Stomach (tissue), 8 donors: ENCODE measurements at regions not wholly inside any gene's neighbourhood (a gene's known extent, or its start where the extent isn't known, plus 50 kb on each side); places are given as distances from the start of the nearest gene placed in this dataset.

Source experiments
- DNase-seq, 2 donors: peaks; one replicate each; pipeline versions ENCODE4 v3.0.0 to v3.0.0-alpha.2; 2013 to 2019
- H3K27ac ChIP-seq, 5 donors: fragments of 200-600 bp in 4 of 5; sonication (generic) in 4 of 5; one replicate each; pipeline ENCODE4 v1.5.1; 2013 to 2019; ENCODE audit warnings: mild to moderate bottlenecking in 1 of 5, moderate library complexity in 1 of 5
- H3K27me3 ChIP-seq, 3 donors: fragments of 200-600 bp; sonication (generic); one replicate each; pipeline ENCODE4 v1.5.1; 2017 to 2019; ENCODE audit warnings: mixed run types in 1 of 3
- H3K36me3 ChIP-seq, 4 donors: fragments of 200-600 bp; sonication (generic); 1 replicate in 3 of 4; 2 replicates in 1 of 4; pipeline ENCODE4 v1.5.1; 2016 to 2019
- H3K4me1 ChIP-seq, 4 donors: fragments of 200-600 bp; sonication (generic); one replicate each; pipeline ENCODE4 v1.5.1; 2016 to 2019
- H3K4me3 ChIP-seq, 4 donors: fragments of 200-600 bp; sonication (generic) in 3 of 4; one replicate each; pipeline ENCODE4 v1.5.1; 2016 to 2019; ENCODE audit warnings: mild to moderate bottlenecking in 1 of 4
- H3K9me3 ChIP-seq, 4 donors: fragments of 200-600 bp; sonication (generic); one replicate each; pipeline ENCODE4 v1.5.1; 2016 to 2019
- CTCF ChIP-seq, 7 experiments: fragments of 450-650 bp in 4 of 7; fragments of 200-600 bp in 3 of 7; sonication (generic) in 3 of 7; IDR thresholded peaks; one replicate each; pipeline ENCODE4 v1.5.1; 2016 to 2019; ENCODE audit warnings: antibody characterized with exemption in 7 of 7, control low read depth in 2 of 7, mild to moderate bottlenecking in 1 of 7
- EP300 ChIP-seq: sonication (generic); formaldehyde crosslinking; IDR thresholded peaks from one replicate; pipeline ENCODE4 v1.6.1; 2017; ENCODE audit warnings: antibody characterized with exemption
- POLR2A ChIP-seq, 4 donors: fragments of 450-650 bp; IDR thresholded peaks; one replicate each; pipeline ENCODE4 v1.6.1; 2016; ENCODE audit warnings: antibody characterized with exemption in 4 of 4, control low read depth in 2 of 4, mild to moderate bottlenecking in 1 of 4, moderate library complexity in 1 of 4
- POLR2AphosphoS5 ChIP-seq, 3 donors: sonication (generic); formaldehyde crosslinking; IDR thresholded peaks; one replicate each; pipeline ENCODE4 v1.6.1; 2016; ENCODE audit warnings: antibody characterized with exemption in 3 of 3
- WGBS, 5 donors: extraction: QIAGEN DNeasy Blood & Tissue Kit in 3 of 5; methylation state at CpG; one replicate each; pipeline versions ENCODE4 v1.1.5 to v1.1.7; 2013 to 2018; 5-methylcytosine and 5-hydroxymethylcytosine counted together
- intact Hi-C: fragments of 100-400 bp; cut with DNase I; formaldehyde crosslinking; loops from one replicate; pipeline ENCODE4 v1.15.1; 2023; ENCODE audit warnings: low total_unique reads
- donor health status: healthy with polysubstance abuse.
- donor health status: Bipolar disorder and iron deficiency.
- donor health status: healthy.

DNA sequence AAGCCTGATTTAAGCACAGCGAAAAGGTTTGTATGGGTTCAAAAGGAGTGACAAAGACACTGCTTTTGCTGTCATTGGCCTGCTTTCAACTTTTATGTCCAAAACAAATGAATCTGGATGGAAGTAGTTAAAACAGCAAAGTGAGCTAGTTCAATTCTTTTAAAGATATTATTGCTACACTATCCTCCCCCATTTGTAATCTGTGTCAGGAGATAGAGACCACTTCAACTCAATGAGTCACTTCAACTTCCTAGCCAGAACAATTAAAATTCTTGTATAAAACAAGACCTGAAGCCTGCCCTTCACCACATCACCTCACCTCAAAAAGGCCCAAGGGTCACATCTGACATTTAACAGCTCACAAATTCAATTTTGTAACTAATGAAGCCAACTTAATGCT is 364.1 kb upstream of the LYPLAL1 start:
- 87 to 100% (median 94%) methylated on average over 1 of the region's 1 CpG for WGBS, 5 donors
- intact Hi-C loops, result no loop called here
- Histone ChIP-seq H3K9me3 (no peaks in the 10 kb centered on the region), H3K4me1 (no peaks in the 10 kb centered on the region), H3K4me3 (no peak overlapping the region), H3K27ac (no peak overlapping the region), H3K27me3 (no peaks in the 10 kb centered on the region), H3K36me3 (no peaks in the 10 kb centered on the region)
- TF ChIP-seq POLR2A (IDR thresholded peaks at IDR 0.05) (no peak), POLR2AphosphoS5 (IDR thresholded peaks at IDR 0.05) (no peak)
- DNase-seq, result no peak

DNA sequence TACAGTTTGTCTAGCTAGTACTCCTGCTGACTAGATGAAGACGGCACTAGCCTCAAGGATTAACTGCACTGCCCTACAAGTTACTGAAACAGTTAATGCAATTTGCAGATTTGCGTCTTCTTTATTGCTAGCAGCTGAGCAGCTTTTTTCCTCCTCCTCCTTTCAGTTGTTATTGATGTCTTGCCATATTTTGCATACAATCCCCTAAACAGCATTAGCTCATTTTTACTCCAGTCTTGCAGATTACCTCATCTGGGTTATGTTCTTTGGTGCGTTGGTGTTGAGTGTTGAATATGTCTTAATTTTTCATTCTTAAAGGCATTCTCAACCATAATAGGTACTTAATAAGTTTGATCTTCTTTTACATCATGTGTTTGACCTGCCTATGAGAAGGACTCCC is 363.4 kb upstream of the LYPLAL1 start:
- TF ChIP-seq EP300 (no peak), CTCF (IDR thresholded peaks at IDR 0.05) (no peak), POLR2AphosphoS5 (IDR thresholded peaks at IDR 0.05) (no peak), POLR2A (IDR thresholded peaks at IDR 0.05) (no peak)
- Histone ChIP-seq H3K4me1 (no peaks in the 10 kb centered on the region), H3K36me3 (no peaks in the 10 kb centered on the region), H3K27me3 (no peaks in the 10 kb centered on the region), H3K27ac (no peak overlapping the region), H3K4me3 (no peak overlapping the region), H3K9me3 (no peaks in the 10 kb centered on the region)
- intact Hi-C loops, result no loop called here
- WGBS, 5 donors, result 80 to 94% (median 89%) methylated on average over 3 of the region's 3 CpGs
- peak in 1 of 2 donors; percentile 44 for DNase-seq

- TF ChIP-seq POLR2A (IDR thresholded peaks at IDR 0.05), result no peak
- 19 to 47% (median 33%) methylated on average over 1 of the region's 1 CpG for WGBS, 5 donors
- no peak for DNase-seq
- no peaks in the 10 kb centered on the region for H3K9me3 ChIP-seq
- intact Hi-C loops, result no loop called here
- no peak overlapping the region for H3K4me3 ChIP-seq
- H3K36me3 ChIP-seq, result no peaks in the 10 kb centered on the region
- no peaks in the 10 kb centered on the region for H3K4me1 ChIP-seq
- no peak overlapping the region for H3K27ac ChIP-seq
- H3K27me3 ChIP-seq, result no peaks in the 10 kb centered on the region
Measured at GRCh38 chr1:218811497-218811896, 362.2 kb upstream of the LYPLAL1 start.

GRCh38 chr1:218812360-218812759 is 361.3 kb upstream of the LYPLAL1 start:
- H3K27ac ChIP-seq, result no peak overlapping the region
- no peaks in the 10 kb centered on the region for H3K27me3 ChIP-seq
- WGBS, 5 donors, result 46 to 71% (median 62%) methylated on average over 6 of the region's 6 CpGs
- no peak for DNase-seq
- H3K36me3 ChIP-seq, result no peaks in the 10 kb centered on the region
- H3K4me3 ChIP-seq, result no peak overlapping the region
- intact Hi-C loops, result no loop called here
- peaks cover 0 to 2% (median under 1%) of the 10 kb centered on the region in 4 donors for H3K4me1 ChIP-seq
- TF ChIP-seq POLR2AphosphoS5 (IDR thresholded peaks at IDR 0.05) (no peak), CTCF (IDR thresholded peaks at IDR 0.05) (no peak), EP300 (no peak), POLR2A (IDR thresholded peaks at IDR 0.05) (no peak)
- H3K9me3 ChIP-seq, result no peaks in the 10 kb centered on the region

DNA sequence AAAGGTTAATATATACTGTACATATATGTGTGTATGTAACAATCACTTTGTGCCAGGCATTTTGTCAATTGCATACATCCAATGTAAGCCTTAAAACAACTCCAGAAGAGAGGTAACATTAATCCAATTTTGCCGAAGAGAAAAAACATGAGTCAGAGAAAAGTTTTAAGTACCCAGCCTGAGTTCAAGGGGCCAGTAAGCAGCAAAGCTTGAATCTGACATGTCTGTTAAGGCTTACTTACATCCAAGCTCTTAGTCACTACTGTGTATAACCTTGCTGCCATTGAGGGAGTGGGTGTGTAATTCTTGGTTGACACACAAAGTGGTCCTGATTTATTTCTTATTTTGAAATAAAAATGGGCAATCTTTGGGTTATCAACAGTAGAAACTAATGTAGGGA is 360.4 kb upstream of the LYPLAL1 start:
- WGBS, 5 donors, result 44 to 74% (median 64%) methylated on average over 1 of the region's 1 CpG

More for the DNA sequence above, 360.4 kb upstream of the LYPLAL1 start:
- H3K27me3 ChIP-seq, result no peaks in the 10 kb centered on the region
- TF ChIP-seq EP300 (no peak), POLR2AphosphoS5 (IDR thresholded peaks at IDR 0.05) (no peak), POLR2A (IDR thresholded peaks at IDR 0.05) (no peak), CTCF (IDR thresholded peaks at IDR 0.05) (no peak)
- intact Hi-C loops, result no loop called here
- no peaks in the 10 kb centered on the region for H3K9me3 ChIP-seq
- no peak overlapping the region for H3K27ac ChIP-seq
- H3K36me3 ChIP-seq, result no peaks in the 10 kb centered on the region
- H3K4me3 ChIP-seq, result no peak overlapping the region
- no peak for DNase-seq
- peaks cover 0 to 9% (median 7%) of the 10 kb centered on the region in 4 donors for H3K4me1 ChIP-seq
